GM18507 (cell line): ENCODE measurements at regions not wholly inside any gene's neighbourhood (a gene's known extent, or its start where the extent isn't known, plus 50 kb on each side); places are given as distances from the start of the nearest gene placed in this dataset.
"Not testable (repeated sequence)": the region's sequence is repeated elsewhere in the genome, so short reads cannot be mapped to it uniquely, and the experiment has no call there.

Experiments
- DNase-seq: peaks from one replicate; pipeline ENCODE4 v3.0.0; 2011; ENCODE audit warnings: low read depth; ENCODE audit not compliant: insufficient read length; ENCODE audit errors: extremely low spot score
- FAIRE-seq: peaks from 2 replicates; lab custom pipeline; 2011; peaks lifted over from hg19 to GRCh38; lab: Jason Lieb, UNC

DNA sequence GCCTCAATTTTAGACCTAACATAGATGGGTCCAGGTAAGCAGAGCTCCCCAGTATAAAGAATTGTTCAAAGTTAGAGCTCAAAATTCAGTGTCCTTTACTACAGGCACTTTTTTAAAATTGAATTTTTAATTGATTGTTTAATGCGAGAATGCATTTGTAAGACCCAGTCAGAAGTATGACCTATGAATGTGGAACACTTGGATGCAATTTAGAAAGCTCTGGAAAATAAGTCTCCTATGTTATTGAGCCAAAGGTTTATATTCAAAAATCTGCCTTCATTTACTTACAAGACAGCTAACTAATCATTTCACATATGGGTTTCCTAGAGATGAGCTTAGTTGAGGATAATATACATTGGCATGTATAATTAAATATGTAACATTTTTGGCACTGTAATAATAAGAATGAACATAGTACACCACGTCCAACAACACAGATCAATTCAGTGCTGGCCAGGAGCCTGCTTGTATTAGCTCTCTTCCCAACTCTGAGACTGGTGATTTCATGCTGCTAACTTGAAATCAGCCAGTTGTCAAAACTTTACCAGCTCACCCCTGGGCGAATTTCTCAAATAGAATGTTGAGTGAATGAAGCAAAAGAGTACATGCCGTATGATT is 197.2 kb upstream of the NPY2R start:
- FAIRE-seq, result no peak
- no peak for DNase-seq

- DNase-seq, result no peak
- no peak for FAIRE-seq
These were observed 196.0 kb upstream of the NPY2R start for GRCh38 chr4:155012469-155012868.

- FAIRE-seq, result no peak
These were observed 191.0 kb upstream of the NPY2R start for GRCh38 chr4:155017426-155017825.

GRCh38 chr4:155025762-155026457 is 182.5 kb upstream of the NPY2R start:
- FAIRE-seq, result no peak
- no peak for DNase-seq

More at GRCh38 chr4:155017426-155017825, 191.0 kb upstream of the NPY2R start:
- DNase-seq, result no peak

GRCh38 chr4:155026715-155027114 is 181.7 kb upstream of the NPY2R start:
- no peak for FAIRE-seq

DNA sequence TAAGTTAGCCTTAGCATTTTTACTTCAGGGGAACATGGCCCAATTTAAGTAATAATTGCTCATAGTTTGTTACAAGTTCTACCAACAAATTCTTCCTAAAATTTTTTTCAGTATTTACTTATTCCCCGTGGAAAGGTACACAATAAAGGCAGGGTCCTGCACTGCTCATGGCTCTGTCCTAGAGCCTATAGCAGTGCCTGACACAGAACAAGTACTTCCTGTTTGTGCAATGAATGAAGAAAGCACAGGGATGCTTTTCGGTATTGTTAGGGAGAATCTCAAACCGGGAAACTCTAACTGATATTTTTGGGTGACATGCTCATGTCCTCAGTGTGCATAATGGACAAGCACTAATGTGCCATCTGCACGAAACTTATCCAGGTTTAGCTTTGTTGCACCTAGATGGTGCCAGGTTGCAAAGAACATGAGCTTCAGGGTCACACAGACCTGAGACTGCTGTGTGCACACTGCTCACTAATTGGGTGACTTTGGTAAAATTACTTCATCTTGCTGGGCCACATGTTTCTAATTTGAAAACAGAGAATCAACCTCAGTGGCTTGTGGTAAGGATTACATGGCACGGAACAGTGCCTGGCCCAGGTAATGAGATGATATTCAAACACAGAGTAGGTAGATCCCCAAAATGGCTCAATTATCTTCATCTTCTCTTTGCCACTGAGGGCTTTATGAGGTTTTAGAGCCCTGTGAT is 175.8 kb upstream of the NPY2R start:
- FAIRE-seq (no peak), DNase-seq (no peak)

More at GRCh38 chr4:155026715-155027114, 181.7 kb upstream of the NPY2R start:
- no peak for DNase-seq

DNA sequence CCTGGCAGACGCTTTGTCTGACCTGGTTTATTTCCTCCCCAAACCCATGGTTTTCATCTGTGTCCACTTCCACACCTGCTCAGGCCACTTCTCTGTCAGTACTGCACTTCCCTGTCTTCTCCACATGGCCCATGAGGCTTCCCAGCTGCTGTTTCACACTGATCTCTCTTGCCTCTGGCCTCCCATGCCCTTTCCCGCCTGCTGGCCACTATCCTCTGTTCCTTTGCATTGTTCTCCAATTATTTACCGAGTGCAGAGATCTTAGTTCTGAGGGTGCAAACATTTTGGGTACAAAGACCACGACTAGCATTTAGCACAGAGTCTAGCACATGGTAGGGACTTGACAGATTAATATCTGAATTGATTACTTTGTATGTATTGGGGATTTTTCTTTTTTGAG is 174.8 kb upstream of the NPY2R start:
- DNase-seq, result no peak
- FAIRE-seq, result no peak

- DNase-seq (no peak), FAIRE-seq (no peak)
These were observed 171.4 kb upstream of the NPY2R start for GRCh38 chr4:155037031-155037430.

GRCh38 chr4:155038459-155038858 is 170.0 kb upstream of the NPY2R start:
- FAIRE-seq, result no peak
- DNase-seq, result no peak

GRCh38 chr4:155039162-155039561 is 169.3 kb upstream of the NPY2R start:
- DNase-seq (no peak), FAIRE-seq (no peak)

DNA sequence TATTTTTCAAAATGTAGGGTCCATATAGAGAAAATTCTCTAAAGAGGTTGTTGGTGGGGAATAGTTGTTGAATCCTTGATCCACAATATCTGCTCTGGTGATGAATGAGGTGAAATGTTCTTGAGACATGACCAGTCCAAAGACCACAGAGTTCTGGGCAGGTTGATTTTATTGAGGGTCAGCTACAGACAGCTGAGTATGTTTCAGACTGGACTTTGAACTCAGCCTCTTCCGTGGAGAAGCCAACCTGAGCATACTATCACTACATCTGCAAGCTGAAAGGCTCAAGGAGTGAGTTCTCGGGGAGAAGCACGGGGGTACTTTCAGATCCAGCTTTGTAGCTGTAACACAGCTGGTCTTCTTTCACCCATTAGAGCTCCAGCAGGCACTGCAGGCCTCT is 168.4 kb upstream of the NPY2R start:
- FAIRE-seq, result no peak
- DNase-seq, result no peak

DNA sequence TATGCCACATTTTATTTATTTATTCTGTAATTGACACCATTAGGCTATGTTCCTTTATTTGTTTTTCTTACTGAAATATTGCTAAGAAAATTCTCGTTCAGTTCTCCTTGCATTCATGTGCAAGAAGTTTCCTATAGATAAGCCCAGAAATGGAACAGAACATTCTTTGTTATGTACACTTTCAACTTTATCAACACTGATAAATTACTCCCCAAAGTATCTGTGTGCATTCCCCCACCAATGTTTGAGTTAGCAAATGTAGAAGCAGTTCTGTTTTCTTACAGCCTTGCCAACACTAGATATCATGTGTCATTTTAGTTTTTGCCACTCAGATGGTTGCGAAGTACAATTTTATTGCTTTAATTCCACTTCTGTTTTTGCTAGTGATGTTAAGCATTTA is 166.4 kb upstream of the NPY2R start:
- FAIRE-seq (no peak), DNase-seq (no peak)

DNA sequence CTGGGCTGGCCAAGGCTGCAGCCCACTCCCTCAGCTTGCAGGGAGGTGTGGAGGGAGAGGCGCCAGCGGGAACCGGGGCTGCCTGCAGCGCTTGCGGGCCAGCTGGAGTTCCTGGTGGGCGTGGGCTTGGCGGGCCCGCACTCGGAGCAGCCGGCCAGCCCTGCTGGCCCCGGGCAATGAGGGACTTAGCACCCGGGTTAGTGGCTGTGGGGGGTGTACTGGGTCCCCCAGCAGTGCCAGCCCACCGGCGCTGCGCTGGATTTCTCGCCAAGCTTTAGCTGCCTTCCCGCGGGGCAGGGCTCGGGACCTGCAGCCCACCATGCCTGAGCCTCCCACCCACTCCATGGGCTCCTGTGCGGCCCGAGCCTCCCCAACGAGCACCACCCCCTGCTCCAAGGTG is 164.2 kb upstream of the NPY2R start:
- DNase-seq, FAIRE-seq: not testable (repeated sequence)

DNA sequence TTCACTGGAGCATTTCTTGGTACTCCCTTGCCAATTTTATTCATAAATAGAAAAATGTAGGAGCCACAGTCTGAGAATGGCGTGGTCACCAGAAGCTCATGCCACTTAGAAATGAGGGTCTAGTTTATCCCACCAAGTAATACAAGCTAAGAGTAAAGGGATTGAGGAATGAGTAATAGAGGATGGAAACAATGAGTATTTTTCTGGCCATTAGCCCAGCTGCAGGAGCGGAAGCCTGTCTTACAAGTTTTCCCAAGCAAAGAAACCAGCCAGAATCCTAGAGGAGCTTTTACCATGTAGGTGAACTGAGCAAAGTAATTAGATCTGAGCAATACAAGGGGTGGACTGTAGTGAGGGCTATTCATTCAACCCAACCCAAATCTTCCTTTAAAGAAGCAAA is 160.7 kb upstream of the NPY2R start:
- DNase-seq, result no peak
- no peak for FAIRE-seq

DNA sequence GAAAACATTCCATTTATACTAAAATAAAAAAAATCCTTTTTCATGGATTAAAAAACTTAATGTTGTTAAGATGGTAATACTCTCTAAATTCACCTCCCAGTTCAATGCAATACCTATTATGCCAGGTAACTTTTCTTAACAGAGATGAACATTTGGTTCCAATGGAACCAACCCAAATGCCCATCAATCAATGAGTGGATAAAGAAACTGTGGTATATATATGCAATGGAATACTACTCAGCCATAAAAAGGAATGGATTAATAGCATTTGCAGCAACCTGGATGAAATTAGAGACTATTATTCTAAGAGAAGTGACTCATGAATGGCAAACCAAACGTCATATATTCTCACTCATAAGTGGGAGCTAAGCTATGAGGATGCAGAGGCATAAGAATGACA is 154.4 kb upstream of the NPY2R start:
- not testable (repeated sequence) for FAIRE-seq, DNase-seq

- FAIRE-seq (no peak), DNase-seq (no peak)
These were observed 148.0 kb upstream of the NPY2R start for GRCh38 chr4:155060419-155060818.

GRCh38 chr4:155060873-155061272 is 147.6 kb upstream of the NPY2R start:
- no peak for FAIRE-seq
- DNase-seq, result no peak

GRCh38 chr4:155062948-155063347 is 145.5 kb upstream of the NPY2R start:
- FAIRE-seq, result no peak
- DNase-seq, result no peak

DNA sequence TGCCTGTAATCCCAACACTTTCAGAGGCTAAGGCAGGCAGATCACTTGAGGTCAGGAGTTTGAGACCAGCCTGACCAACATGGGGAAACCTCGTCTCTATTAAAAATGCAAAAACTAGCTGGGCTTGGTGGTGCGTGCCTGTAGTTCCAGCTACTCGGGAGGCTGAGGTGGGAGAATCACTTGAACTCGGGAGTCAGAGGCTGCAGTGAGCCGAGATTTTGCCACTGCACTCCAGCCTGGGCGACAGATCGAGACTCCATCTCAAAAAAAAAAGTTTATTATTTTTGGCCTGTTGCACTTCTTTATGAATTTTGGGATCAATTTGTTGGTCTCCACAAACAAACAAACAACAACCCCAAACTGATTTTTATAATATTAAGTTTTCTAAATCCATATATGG is 143.5 kb upstream of the NPY2R start:
- DNase-seq, FAIRE-seq: not testable (repeated sequence)

DNA sequence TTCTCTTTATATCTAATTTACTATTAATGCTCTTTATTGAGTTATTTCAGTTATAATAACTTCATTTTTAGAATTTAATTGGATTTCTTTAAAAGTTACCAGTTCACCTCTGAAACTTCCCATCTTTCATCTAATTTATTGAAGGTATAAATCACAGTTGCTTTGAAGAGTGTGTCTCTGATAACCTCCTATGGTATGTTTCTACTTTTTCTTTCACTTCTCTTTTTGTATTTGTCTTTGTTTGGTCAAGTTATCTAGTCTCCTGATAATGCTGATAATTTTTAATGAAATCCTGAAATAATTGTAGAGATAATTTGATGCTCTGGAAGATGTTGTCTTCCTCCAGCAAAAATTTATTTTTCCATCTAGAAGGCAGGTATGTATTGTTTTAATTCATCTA is 141.6 kb upstream of the NPY2R start:
- DNase-seq (no peak), FAIRE-seq (no peak)

DNA sequence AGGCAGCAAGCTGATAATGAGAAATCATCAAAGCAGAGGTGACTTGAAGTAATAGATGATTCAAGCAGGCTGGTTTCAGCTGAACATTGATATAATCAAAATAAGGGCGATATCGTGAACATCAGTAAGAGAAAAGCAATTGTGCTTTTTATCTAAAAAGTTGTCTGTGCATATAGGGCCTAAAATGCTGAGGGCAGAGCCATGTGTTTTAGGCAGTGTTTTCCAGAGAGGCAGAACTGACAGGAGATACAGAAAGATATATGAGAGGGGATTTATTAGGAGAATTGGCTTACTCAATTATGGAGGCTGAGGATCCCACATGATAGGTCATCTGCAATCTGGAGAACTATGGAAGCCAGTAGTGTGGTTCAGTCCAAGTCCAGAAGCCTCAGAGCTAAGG is 136.5 kb upstream of the NPY2R start:
- DNase-seq, result no peak
- no peak for FAIRE-seq
